MM.1S (cell line): ENCODE measurements at regions not wholly inside any gene's neighbourhood (a gene's known extent, or its start where the extent isn't known, plus 50 kb on each side); places are given as distances from the start of the nearest gene placed in this dataset.

Experiments
- CTCF ChIP-seq: fragments of 300-600 bp; sonication (generic); IDR thresholded peaks from 2 replicates; pipeline ENCODE4 v1.5.1; 2016; ENCODE audit warnings: antibody characterized with exemption, low read length, mixed read lengths
- EZH2 ChIP-seq: fragments of 300-600 bp; sonication (generic); optimal IDR thresholded peaks from 2 replicates; pipeline ENCODE3; 2017; ENCODE audit warnings: low read depth, mild to moderate bottlenecking, antibody characterized with exemption, low read length, mixed read lengths
- EZH2phosphoT487 ChIP-seq: fragments of 300-600 bp; sonication (generic); IDR thresholded peaks from 2 replicates; pipeline ENCODE4 v1.6.1; 2018; ENCODE audit warnings: antibody characterized with exemption, low read length

GRCh38 chr14:34214961-34215360 lies 247.1 kb downstream of the SPTSSA start:
- TF ChIP-seq CTCF (no peak), EZH2 (no peak), EZH2phosphoT487 (no peak)
